ENCODE measurements at regions not wholly inside any gene's neighbourhood (a gene's known extent, or its start where the extent isn't known, plus 50 kb on each side); places are given as distances from the start of the nearest gene placed in this dataset.

- H2BK5ac ChIP-seq (ENCODE audit: low read depth, low read length, poor library complexity, severe bottlenecking) = no peak overlapping the region
- H3K9ac ChIP-seq (ENCODE audit: low read depth, low read length) = no peak overlapping the region
- no peak overlapping the region for H2AFZ ChIP-seq (replicated peaks; ENCODE audit: low read length, poor library complexity)
- no peaks in the 10 kb centered on the region for H3K9me3 ChIP-seq (ENCODE audit: control insufficient read depth, insufficient read depth, low read length)
- H4K8ac ChIP-seq (ENCODE audit: low read depth in 2 of 2, low read length in 2 of 2) = no peak overlapping the region
- H3K36me3 ChIP-seq (ENCODE audit: control insufficient read depth, insufficient read depth, low read length) = no peaks in the 10 kb centered on the region
- H3K14ac ChIP-seq (replicated peaks; ENCODE audit: low read depth, low read length) = no peak overlapping the region
- ChIA-PET POLR2A (ENCODE audit: unreplicated experiment) (no interaction called here), CTCF (no interaction called here)
- no peaks in the 10 kb centered on the region for H3K9me1 ChIP-seq (ENCODE audit: insufficient read depth, low read length)
- no peak overlapping the region for H3K18ac ChIP-seq (ENCODE audit: low read depth, low read length)
- H2BK15ac ChIP-seq (ENCODE audit: low read depth, low read length) = no peak overlapping the region
- no peak overlapping the region for H2AK9ac ChIP-seq (replicated peaks; ENCODE audit: low read depth, low read length, poor library complexity)
- no peak overlapping the region for H2BK20ac ChIP-seq (ENCODE audit: low read depth, low read length)
- no peaks in the 10 kb centered on the region for H3K79me1 ChIP-seq (ENCODE audit: low read depth in 1 of 2, low read length in 2 of 2)
- no peaks in the 10 kb centered on the region for H3K27me3 ChIP-seq (ENCODE audit: control insufficient read depth, insufficient read depth, low read length)
- no peak for TF ChIP-seq SMC3 (IDR thresholded peaks at IDR 0.05; ENCODE audit: low read depth, low read length)
- intact Hi-C loops (cut with micrococcal nuclease) (no loop called here), dilution Hi-C loops (cut with HindIII; ENCODE audit: low sequenced_read_pairs, unreplicated experiment) (no loop called here), in situ Hi-C loops (cut with MboI; ENCODE audit: low sequenced_read_pairs) (no loop called here)
- no peak overlapping the region for H3K4ac ChIP-seq (ENCODE audit: low read depth, low read length)
- BruUV-seq (replicated peaks) = no TSS peak
- H4K20me1 ChIP-seq (ENCODE audit: insufficient read depth, low read length) = no peaks in the 10 kb centered on the region
- no peak overlapping the region for H2AK5ac ChIP-seq (ENCODE audit: low read depth, low read length)
- ATAC-seq (ENCODE audit: low read depth) (no peak), DNase-seq (no peak)
- no peak overlapping the region for H2BK120ac ChIP-seq (ENCODE audit: low read depth, low read length)
- no peak overlapping the region for H3K4me3 ChIP-seq (ENCODE audit: insufficient read depth, low read depth, low read length)
- H3K4me1 ChIP-seq (ENCODE audit: control insufficient read depth, insufficient read depth, low read length) = no peaks in the 10 kb centered on the region
- no peak overlapping the region for H3K27ac ChIP-seq (ENCODE audit: insufficient read depth, low read length)
- H4K91ac ChIP-seq (ENCODE audit: insufficient read depth, low read depth, low read length) = no peak overlapping the region
- no peak overlapping the region for H3K23ac ChIP-seq (ENCODE audit: low read depth, low read length)
- no peak overlapping the region for H3K56ac ChIP-seq (ENCODE audit: extremely low read depth, insufficient read depth, low read length)
- H4K5ac ChIP-seq (ENCODE audit: low read depth, low read length) = no peak overlapping the region
- H3K4me2 ChIP-seq (ENCODE audit: low read depth, low read length) = no peak overlapping the region
Observed at GRCh38 chr3:146777941-146778340, 172.8 kb upstream of the PLSCR5 start.
